Activated B cell treated with CpG ODN at 0.5 μM for 24 hours (primary cell): ENCODE measurements at regions not wholly inside any gene's neighbourhood (a gene's known extent, or its start where the extent isn't known, plus 50 kb on each side); places are given as distances from the start of the nearest gene placed in this dataset.

Experiments
- ATAC-seq: fragments of 200-7000 bp; cut with Tn5 transposase; one replicate; pipeline ENCODE4 v1.10.0; 2021; ENCODE audit warnings: low read depth, mild to moderate bottlenecking, moderate library complexity
- CTCF ChIA-PET: fragments of 350-600 bp; sonication (Branson Sonifier 250); formaldehyde crosslinking; loops from one replicate; lab custom pipeline; 2021; ENCODE audit warnings: antibody characterized with exemption; lab: Charles Lee
- POLR2A ChIA-PET: fragments of 350-600 bp; sonication (Branson Sonifier 250); formaldehyde crosslinking; loops from one replicate; lab custom pipeline; 2021; ENCODE audit warnings: antibody characterized with exemption; lab: Charles Lee
- DNase-seq: peaks from one replicate; pipeline ENCODE4 v3.0.0; 2022
- H3K27ac Mint-ChIP-seq: one replicate; pipeline ENCODE4 v1.8.0; 2020; ENCODE audit warnings: mixed read lengths
- H3K27me3 Mint-ChIP-seq: one replicate; pipeline ENCODE4 v1.8.0; 2021; ENCODE audit warnings: mixed read lengths
- H3K36me3 Mint-ChIP-seq: one replicate; pipeline ENCODE4 v1.8.0; 2021; ENCODE audit warnings: low read depth, mixed read lengths
- H3K4me1 Mint-ChIP-seq: one replicate; pipeline ENCODE4 v1.8.0; 2021; ENCODE audit warnings: mixed read lengths
- H3K4me3 Mint-ChIP-seq: one replicate; pipeline ENCODE4 v1.8.0; 2020; ENCODE audit warnings: mild to moderate bottlenecking, mixed read lengths
- H3K9me3 Mint-ChIP-seq: one replicate; pipeline ENCODE4 v1.8.0; 2020; ENCODE audit warnings: mixed read lengths
- CTCF ChIP-seq: fragments of 200-600 bp; IDR thresholded peaks from one replicate; pipeline ENCODE4 v1.8.0; 2022; ENCODE audit warnings: antibody characterized with exemption, mild to moderate bottlenecking
- intact Hi-C: fragments of 100-400 bp; cut with micrococcal nuclease; formaldehyde crosslinking; loops from one replicate; pipeline ENCODE4 v1.15.1; 2024

- Mint-ChIP-seq H3K27ac (no peak overlapping the region), H3K9me3 (peaks cover 4% of the 10 kb centered on the region), H3K4me3 (no peak overlapping the region), H3K4me1 (no peaks in the 10 kb centered on the region), H3K27me3 (no peaks in the 10 kb centered on the region), H3K36me3 (no peaks in the 10 kb centered on the region)
- no peak for TF ChIP-seq CTCF
- DNase-seq, result no peak
- intact Hi-C loops, result no loop called here
- CTCF ChIA-PET, result no interaction called here
- POLR2A ChIA-PET, result no interaction called here
- ATAC-seq, result no peak
Observed at GRCh38 chr3:4001976-4002375, 202.7 kb downstream of the LRRN1 start.

- intact Hi-C loops, result no loop called here
- POLR2A ChIA-PET, result no interaction called here
- DNase-seq (no peak), ATAC-seq (no peak)
- no peak overlapping the region for H3K4me3 Mint-ChIP-seq
- H3K4me1 Mint-ChIP-seq, result no peaks in the 10 kb centered on the region
- H3K27ac Mint-ChIP-seq, result no peak overlapping the region
- no peaks in the 10 kb centered on the region for H3K9me3 Mint-ChIP-seq
- CTCF ChIA-PET, result no interaction called here
- H3K27me3 Mint-ChIP-seq, result no peaks in the 10 kb centered on the region
- H3K36me3 Mint-ChIP-seq, result no peaks in the 10 kb centered on the region
- no peak for TF ChIP-seq CTCF
Observed at GRCh38 chr3:4006288-4006687, 207.1 kb downstream of the LRRN1 start.

- DNase-seq (no peak), ATAC-seq (no peak)
- intact Hi-C loops, result no loop called here
- Mint-ChIP-seq H3K27me3 (no peaks in the 10 kb centered on the region), H3K4me1 (no peaks in the 10 kb centered on the region), H3K4me3 (no peak overlapping the region), H3K9me3 (no peaks in the 10 kb centered on the region), H3K27ac (no peak overlapping the region), H3K36me3 (no peaks in the 10 kb centered on the region)
- CTCF ChIA-PET, result no interaction called here
- POLR2A ChIA-PET, result no interaction called here
- no peak for TF ChIP-seq CTCF
Observed at GRCh38 chr3:4008205-4008604, 209.0 kb downstream of the LRRN1 start.

- TF ChIP-seq CTCF, result no peak
- peaks cover 12% of the 10 kb centered on the region for H3K4me1 Mint-ChIP-seq
- ChIA-PET POLR2A (no interaction called here), CTCF (no interaction called here)
- intact Hi-C loops, result no loop called here
- no peak overlapping the region for H3K27ac Mint-ChIP-seq
- DNase-seq (no peak), ATAC-seq (no peak)
- no peaks in the 10 kb centered on the region for H3K9me3 Mint-ChIP-seq
- H3K4me3 Mint-ChIP-seq, result no peak overlapping the region
- H3K36me3 Mint-ChIP-seq, result no peaks in the 10 kb centered on the region
- no peaks in the 10 kb centered on the region for H3K27me3 Mint-ChIP-seq
Observed at GRCh38 chr3:4011166-4011565, 211.9 kb downstream of the LRRN1 start.

GRCh38 chr3:4015426-4015825, 216.2 kb downstream of the LRRN1 start:
- no peaks in the 10 kb centered on the region for H3K36me3 Mint-ChIP-seq
- H3K27me3 Mint-ChIP-seq, result no peaks in the 10 kb centered on the region
- H3K27ac Mint-ChIP-seq, result no peak overlapping the region
- intact Hi-C loops, result no loop called here
- peaks cover 14% of the 10 kb centered on the region for H3K4me1 Mint-ChIP-seq
- TF ChIP-seq CTCF, result no peak
- CTCF ChIA-PET, result no interaction called here
- H3K9me3 Mint-ChIP-seq, result peaks cover 3% of the 10 kb centered on the region
- ATAC-seq, result no peak
- DNase-seq, result no peak
- H3K4me3 Mint-ChIP-seq, result no peak overlapping the region
- POLR2A ChIA-PET, result no interaction called here
